ENCODE measurements at regions not wholly inside any gene's neighbourhood (a gene's known extent, or its start where the extent isn't known, plus 50 kb on each side); places are given as distances from the start of the nearest gene placed in this dataset.
"Not testable (repeated sequence)": the region's sequence is repeated elsewhere in the genome, so short reads cannot be mapped to it uniquely, and the experiment has no call there.

GRCh38 chr11:33530815-33531214 lies 169.8 kb downstream of the C11orf91 start:
- no peak for DNase-seq
- Mint-ChIP-seq H3K27ac (ENCODE audit: unreplicated experiment) (no peak overlapping the region), H3K4me3 (ENCODE audit: low read depth, unreplicated experiment) (no peak overlapping the region), H3K4me1 (ENCODE audit: low read depth, unreplicated experiment) (peaks cover 27% of the 10 kb centered on the region), H3K27me3 (ENCODE audit: unreplicated experiment) (no peaks in the 10 kb centered on the region), H3K9me3 (ENCODE audit: low read depth, unreplicated experiment) (peaks cover 12% of the 10 kb centered on the region), H3K36me3 (ENCODE audit: insufficient read depth, unreplicated experiment) (no peaks in the 10 kb centered on the region)
- BruUV-seq (replicated peaks): no TSS peak
- TF ChIP-seq CTCF (IDR thresholded peaks at IDR 0.05; ENCODE audit: unreplicated experiment): no peak
- intact Hi-C loops (cut with micrococcal nuclease; ENCODE audit: unreplicated experiment): loop anchor here (10.0 kb wide), 1 partner anchor 156 kb away; the partner anchor contains the start of gene KIAA1549L
- CTCF ChIA-PET: no interaction called here

GRCh38 chr11:33529461-33529860 lies 171.2 kb downstream of the C11orf91 start:
- Mint-ChIP-seq H3K36me3 (ENCODE audit: insufficient read depth, unreplicated experiment) (no peaks in the 10 kb centered on the region), H3K27me3 (ENCODE audit: unreplicated experiment) (no peaks in the 10 kb centered on the region), H3K9me3 (ENCODE audit: low read depth, unreplicated experiment) (peaks cover 12% of the 10 kb centered on the region), H3K4me1 (ENCODE audit: low read depth, unreplicated experiment) (peaks cover 21% of the 10 kb centered on the region), H3K27ac (ENCODE audit: unreplicated experiment) (no peak overlapping the region), H3K4me3 (ENCODE audit: low read depth, unreplicated experiment) (no peak overlapping the region)
- BruUV-seq (replicated peaks): no TSS peak
- DNase-seq: no peak
- intact Hi-C loops (cut with micrococcal nuclease; ENCODE audit: unreplicated experiment): no loop called here
- TF ChIP-seq CTCF (IDR thresholded peaks at IDR 0.05; ENCODE audit: unreplicated experiment): no peak
- CTCF ChIA-PET: no interaction called here

GRCh38 chr11:33527738-33528137 lies 172.9 kb downstream of the C11orf91 start:
- H3K27me3 Mint-ChIP-seq (ENCODE audit: unreplicated experiment); CTCF ChIA-PET; H3K27ac Mint-ChIP-seq (ENCODE audit: unreplicated experiment); H3K4me1 Mint-ChIP-seq (ENCODE audit: low read depth, unreplicated experiment); intact Hi-C loops (cut with micrococcal nuclease; ENCODE audit: unreplicated experiment); BruUV-seq (replicated peaks); H3K36me3 Mint-ChIP-seq (ENCODE audit: insufficient read depth, unreplicated experiment); H3K4me3 Mint-ChIP-seq (ENCODE audit: low read depth, unreplicated experiment); DNase-seq: not testable (repeated sequence)
- H3K9me3 Mint-ChIP-seq (ENCODE audit: low read depth, unreplicated experiment): peaks cover 12% of the 10 kb centered on the region

- no TSS peak for BruUV-seq (replicated peaks)
- Mint-ChIP-seq H3K4me1 (ENCODE audit: low read depth, unreplicated experiment) (no peaks in the 10 kb centered on the region), H3K4me3 (ENCODE audit: low read depth, unreplicated experiment) (no peak overlapping the region), H3K27me3 (ENCODE audit: unreplicated experiment) (no peaks in the 10 kb centered on the region), H3K27ac (ENCODE audit: unreplicated experiment) (no peak overlapping the region), H3K9me3 (ENCODE audit: low read depth, unreplicated experiment) (peaks cover 12% of the 10 kb centered on the region), H3K36me3 (ENCODE audit: insufficient read depth, unreplicated experiment) (no peaks in the 10 kb centered on the region)
- TF ChIP-seq CTCF (IDR thresholded peaks at IDR 0.05; ENCODE audit: unreplicated experiment): no peak
- CTCF ChIA-PET: no interaction called here
- intact Hi-C loops (cut with micrococcal nuclease; ENCODE audit: unreplicated experiment): no loop called here
- no peak for DNase-seq
These were observed 174.8 kb downstream of the C11orf91 start for GRCh38 chr11:33525789-33526188.

GRCh38 chr11:33521384-33521783 lies 179.2 kb downstream of the C11orf91 start:
- no peaks in the 10 kb centered on the region for H3K27me3 Mint-ChIP-seq (ENCODE audit: unreplicated experiment)
- H3K27ac Mint-ChIP-seq (ENCODE audit: unreplicated experiment): no peak overlapping the region
- DNase-seq: no peak
- intact Hi-C loops (cut with micrococcal nuclease; ENCODE audit: unreplicated experiment): no loop called here
- CTCF ChIA-PET: interaction anchor here (0.6 kb wide), 1 partner anchor 45 kb away, joined by 3 read pairs; no protein-coding TSS in a partner anchor
- H3K9me3 Mint-ChIP-seq (ENCODE audit: low read depth, unreplicated experiment): peaks cover 3% of the 10 kb centered on the region
- no peak for TF ChIP-seq CTCF (IDR thresholded peaks at IDR 0.05; ENCODE audit: unreplicated experiment)
- H3K4me3 Mint-ChIP-seq (ENCODE audit: low read depth, unreplicated experiment): no peak overlapping the region
- H3K4me1 Mint-ChIP-seq (ENCODE audit: low read depth, unreplicated experiment): no peaks in the 10 kb centered on the region
- no TSS peak for BruUV-seq (replicated peaks)
- H3K36me3 Mint-ChIP-seq (ENCODE audit: insufficient read depth, unreplicated experiment): no peaks in the 10 kb centered on the region

Measured in Calu3 (cell line).